HG02798 (cell line): ENCODE measurements at regions not wholly inside any gene's neighbourhood (a gene's known extent, or its start where the extent isn't known, plus 50 kb on each side); places are given as distances from the start of the nearest gene placed in this dataset.

Experiments
- ATAC-seq: cut with Tn5 transposase; IDR thresholded peaks from one replicate; pipeline ENCODE4 v1.9.1; 2021; ENCODE audit warnings: mild to moderate bottlenecking; ENCODE audit not compliant: unreplicated experiment, poor library complexity

- ATAC-seq: no peak
Measured at GRCh38 chr2:203789618-203790017, 78.0 kb upstream of the CTLA4 start.

- ATAC-seq: no peak
Measured at GRCh38 chr2:203790134-203790852, 77.3 kb upstream of the CTLA4 start.

GRCh38 chr2:203796248-203797010, 71.1 kb upstream of the CTLA4 start:
- ATAC-seq: no peak

- ATAC-seq: no peak
Measured at GRCh38 chr2:203797276-203797675, 70.3 kb upstream of the CTLA4 start.

- ATAC-seq: no peak
Measured at GRCh38 chr2:203797712-203798111, 69.9 kb upstream of the CTLA4 start.

GRCh38 chr2:203798296-203799087, 69.1 kb upstream of the CTLA4 start:
- peak; percentile 43 for ATAC-seq

GRCh38 chr2:203799908-203800307, 67.7 kb upstream of the CTLA4 start:
- ATAC-seq: peak; percentile 91

- ATAC-seq: no peak
Measured at GRCh38 chr2:203800783-203801182, 66.8 kb upstream of the CTLA4 start.

GRCh38 chr2:203802342-203803052, 65.1 kb upstream of the CTLA4 start:
- no peak for ATAC-seq

- ATAC-seq: no peak
Measured at GRCh38 chr2:203803053-203803429, 64.5 kb upstream of the CTLA4 start.

- no peak for ATAC-seq
Measured at GRCh38 chr2:203804070-203804469, 63.5 kb upstream of the CTLA4 start.

- ATAC-seq: no peak
Measured at GRCh38 chr2:203804764-203805485, 62.6 kb upstream of the CTLA4 start.

- ATAC-seq: no peak
Measured at GRCh38 chr2:203805486-203805838, 62.1 kb upstream of the CTLA4 start.

- no peak for ATAC-seq
Measured at GRCh38 chr2:203806761-203807160, 60.8 kb upstream of the CTLA4 start.

- ATAC-seq: no peak
Measured at GRCh38 chr2:203808046-203808750, 59.4 kb upstream of the CTLA4 start.

GRCh38 chr2:203809084-203809521, 58.5 kb upstream of the CTLA4 start:
- no peak for ATAC-seq

GRCh38 chr2:203809991-203810510, 57.5 kb upstream of the CTLA4 start:
- no peak for ATAC-seq

- ATAC-seq: peak; percentile 64
Measured at GRCh38 chr2:203811491-203812221, 55.9 kb upstream of the CTLA4 start.
